CD8-positive, alpha-beta memory T cell (primary cell): ENCODE measurements at regions not wholly inside any gene's neighbourhood (a gene's known extent, or its start where the extent isn't known, plus 50 kb on each side); places are given as distances from the start of the nearest gene placed in this dataset.

ENCODE experiments used
- CTCF ChIA-PET: fragments of 350-600 bp; sonication (Branson Sonifier 250); formaldehyde crosslinking; loops from one replicate; lab custom pipeline; 2021; ENCODE audit warnings: antibody characterized with exemption; lab: Charles Lee
- POLR2A ChIA-PET: fragments of 350-600 bp; sonication (Branson Sonifier 250); formaldehyde crosslinking; loops from one replicate; lab custom pipeline; 2021; ENCODE audit warnings: antibody characterized with exemption; lab: Charles Lee
- DNase-seq, 5 donors: peaks; one replicate each; pipeline versions ENCODE4 v3.0.0 to v3.0.0-alpha.2; 2020 to 2022; ENCODE audit warnings: mixed read lengths in 1 of 5
- H3K27ac ChIP-seq: one replicate; pipeline ENCODE4 v1.7.0; 2013; ENCODE audit warnings: low read depth, mild to moderate bottlenecking, low read length, moderate library complexity
- H3K27me3 ChIP-seq: 2 replicates; pipeline ENCODE4 v1.7.0; 2013; ENCODE audit warnings: low read length, mild to moderate bottlenecking; ENCODE audit not compliant: insufficient read depth, poor library complexity, severe bottlenecking
- H3K36me3 ChIP-seq: 2 replicates; pipeline ENCODE4 v1.7.0; 2013; ENCODE audit warnings: mild to moderate bottlenecking, low read length, moderate library complexity; ENCODE audit not compliant: insufficient read depth
- H3K4me1 ChIP-seq: 2 replicates; pipeline ENCODE4 v1.7.0; 2013; ENCODE audit warnings: mild to moderate bottlenecking, low read length, moderate library complexity; ENCODE audit not compliant: insufficient read depth
- H3K4me3 ChIP-seq: 2 replicates; pipeline ENCODE4 v1.7.0; 2013; ENCODE audit warnings: mild to moderate bottlenecking, low read length
- H3K9me3 ChIP-seq: 2 replicates; pipeline ENCODE4 v1.7.0; 2013; ENCODE audit warnings: mild to moderate bottlenecking, low read length
- H3K27ac Mint-ChIP-seq, 8 donors: one replicate each; pipeline ENCODE4 v1.8.0; 2020 to 2021; ENCODE audit warnings: mixed read lengths in 8 of 8, mild to moderate bottlenecking in 6 of 8, inconsistent platforms in 3 of 8, moderate library complexity in 3 of 8
- H3K27me3 Mint-ChIP-seq, 2 donors: one replicate each; pipeline ENCODE4 v1.8.0; 2020 to 2021; ENCODE audit warnings: mixed read lengths in 2 of 2, mild to moderate bottlenecking in 1 of 2, moderate library complexity in 1 of 2
- H3K36me3 Mint-ChIP-seq, 3 donors: one replicate each; pipeline ENCODE4 v1.8.0; 2020 to 2021; ENCODE audit warnings: mixed read lengths in 3 of 3, inconsistent platforms in 1 of 3, mild to moderate bottlenecking in 1 of 3
- H3K4me1 Mint-ChIP-seq, 3 donors: one replicate each; pipeline ENCODE4 v1.8.0; 2020 to 2021; ENCODE audit warnings: mixed read lengths in 3 of 3, inconsistent platforms in 1 of 3, mild to moderate bottlenecking in 1 of 3
- H3K4me3 Mint-ChIP-seq, 7 donors: one replicate each; pipeline ENCODE4 v1.8.0; 2020 to 2021; ENCODE audit warnings: mixed read lengths in 7 of 7, mild to moderate bottlenecking in 6 of 7, moderate library complexity in 4 of 7, inconsistent platforms in 2 of 7
- H3K9me3 Mint-ChIP-seq, 5 donors: one replicate each; pipeline ENCODE4 v1.8.0; 2020 to 2022; ENCODE audit warnings: mixed read lengths in 5 of 5, mild to moderate bottlenecking in 3 of 5, moderate library complexity in 2 of 5, inconsistent platforms in 1 of 5

- peaks cover 0 to 5% (median 0%) of the 10 kb centered on the region in 5 donors for H3K9me3 Mint-ChIP-seq
- DNase-seq, result no peak
- peaks cover 0 to 4% of the 10 kb centered on the region in 2 donors for H3K27me3 Mint-ChIP-seq
- H3K36me3 ChIP-seq, result no peaks in the 10 kb centered on the region
- no peaks in the 10 kb centered on the region for H3K4me1 ChIP-seq
- CTCF ChIA-PET, result no interaction called here
- H3K4me1 Mint-ChIP-seq, result no peaks in the 10 kb centered on the region
- POLR2A ChIA-PET, result no interaction called here
- no peaks in the 10 kb centered on the region for H3K36me3 Mint-ChIP-seq
- no peak overlapping the region for H3K4me3 ChIP-seq
- no peaks in the 10 kb centered on the region for H3K27me3 ChIP-seq
- H3K27ac ChIP-seq, result no peak overlapping the region
- no peaks in the 10 kb centered on the region for H3K9me3 ChIP-seq
- no peak overlapping the region for H3K27ac Mint-ChIP-seq
- no peak overlapping the region for H3K4me3 Mint-ChIP-seq
Measured at GRCh38 chr18:56409736-56410135, 228.7 kb downstream of the TXNL1 start.

DNA sequence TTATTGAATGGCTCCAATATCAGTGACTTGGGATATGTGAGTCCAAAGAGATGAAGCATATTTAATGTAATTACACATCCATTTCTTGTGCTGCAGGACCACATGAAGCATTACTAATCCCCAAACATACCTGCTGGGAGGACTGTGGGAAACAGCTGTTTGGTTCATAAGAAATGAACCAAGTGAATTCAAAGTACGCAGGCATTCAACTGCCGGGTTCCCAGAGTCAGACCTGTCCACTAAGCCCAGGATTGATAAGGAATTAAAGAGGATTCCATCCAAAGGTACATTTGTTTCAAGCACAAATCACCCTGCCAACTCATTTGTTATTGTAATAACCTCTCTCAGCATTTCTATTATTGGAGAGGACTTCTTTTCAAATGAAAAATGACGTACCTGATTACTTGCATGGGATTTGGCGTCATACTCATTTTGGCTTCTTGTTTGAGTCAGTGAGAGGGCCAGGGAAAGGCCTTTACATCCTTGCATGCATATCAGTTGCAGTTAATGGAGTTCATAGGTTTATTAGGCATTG lies 230.7 kb downstream of the TXNL1 start:
- no peak overlapping the region for H3K4me3 ChIP-seq
- Mint-ChIP-seq H3K9me3 (peaks cover 0 to 2% (median 0%) of the 10 kb centered on the region in 5 donors), H3K27ac (no peak overlapping the region), H3K27me3 (peaks cover 0 to 4% of the 10 kb centered on the region in 2 donors), H3K4me1 (no peaks in the 10 kb centered on the region), H3K4me3 (no peak overlapping the region), H3K36me3 (no peaks in the 10 kb centered on the region)
- no peak for DNase-seq
- no peak overlapping the region for H3K27ac ChIP-seq
- no peaks in the 10 kb centered on the region for H3K36me3 ChIP-seq
- no peaks in the 10 kb centered on the region for H3K9me3 ChIP-seq
- no peaks in the 10 kb centered on the region for H3K4me1 ChIP-seq
- ChIA-PET POLR2A (no interaction called here), CTCF (no interaction called here)
- H3K27me3 ChIP-seq, result no peaks in the 10 kb centered on the region

DNA sequence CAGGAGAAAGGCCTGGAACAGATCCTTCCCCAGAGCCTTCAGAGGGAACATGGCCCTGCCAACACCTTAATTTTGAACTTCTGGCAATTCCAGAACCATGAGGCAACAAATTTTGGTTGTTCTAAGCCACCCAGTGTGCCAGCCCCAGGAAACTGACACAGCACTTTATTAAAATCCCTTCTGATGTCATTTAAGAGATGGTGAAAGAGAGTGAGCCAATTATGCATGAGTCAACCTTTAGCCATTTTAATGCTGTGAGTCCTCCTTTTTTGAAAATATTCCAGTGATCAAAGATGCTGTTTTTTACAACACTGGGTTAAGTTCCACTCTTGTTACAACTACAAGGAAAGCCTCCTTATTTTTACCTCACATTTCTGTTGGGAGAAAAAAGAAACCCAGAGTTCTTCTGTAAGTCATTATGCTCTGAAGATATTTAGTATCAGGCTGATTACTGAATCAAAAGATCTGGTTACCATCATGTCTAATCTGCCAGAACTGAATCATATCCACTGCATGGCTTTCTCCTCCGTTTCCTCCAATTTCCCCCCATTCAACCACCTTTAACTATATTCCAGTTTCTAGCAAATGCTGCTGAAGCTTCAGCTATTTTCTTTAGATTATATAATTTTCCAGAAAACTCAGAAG lies 235.4 kb downstream of the TXNL1 start:
- no peaks in the 10 kb centered on the region for H3K9me3 ChIP-seq
- CTCF ChIA-PET, result no interaction called here

GRCh38 chr18:56393870-56394269 lies 244.5 kb downstream of the TXNL1 start:
- peaks cover 0 to 1% of the 10 kb centered on the region in 2 donors for H3K27me3 Mint-ChIP-seq
- Histone ChIP-seq H3K4me3 (no peak overlapping the region), H3K27ac (no peak overlapping the region), H3K9me3 (no peaks in the 10 kb centered on the region), H3K36me3 (no peaks in the 10 kb centered on the region), H3K4me1 (no peaks in the 10 kb centered on the region), H3K27me3 (no peaks in the 10 kb centered on the region)
- H3K9me3 Mint-ChIP-seq, result peaks cover 0 to 2% (median 0%) of the 10 kb centered on the region in 5 donors
- ChIA-PET CTCF (no interaction called here), POLR2A (no interaction called here)
- no peak overlapping the region for H3K4me3 Mint-ChIP-seq
- no peaks in the 10 kb centered on the region for H3K36me3 Mint-ChIP-seq
- no peak overlapping the region for H3K27ac Mint-ChIP-seq
- H3K4me1 Mint-ChIP-seq, result no peaks in the 10 kb centered on the region
- DNase-seq, result no peak

More for the DNA sequence above, 235.4 kb downstream of the TXNL1 start:
- POLR2A ChIA-PET, result no interaction called here
- Histone ChIP-seq H3K36me3 (no peaks in the 10 kb centered on the region), H3K27ac (no peak overlapping the region), H3K4me3 (no peak overlapping the region), H3K4me1 (no peaks in the 10 kb centered on the region), H3K27me3 (no peaks in the 10 kb centered on the region)
- peaks cover 0 to 7% (median 0%) of the 10 kb centered on the region in 5 donors for H3K9me3 Mint-ChIP-seq
- no peak overlapping the region for H3K4me3 Mint-ChIP-seq
- H3K36me3 Mint-ChIP-seq, result no peaks in the 10 kb centered on the region
- H3K4me1 Mint-ChIP-seq, result no peaks in the 10 kb centered on the region
- DNase-seq, result no peak
- H3K27ac Mint-ChIP-seq, result no peak overlapping the region
- H3K27me3 Mint-ChIP-seq, result peaks cover 0 to 4% of the 10 kb centered on the region in 2 donors

GRCh38 chr18:56391931-56392590 lies 246.3 kb downstream of the TXNL1 start:
- Mint-ChIP-seq H3K4me1 (no peaks in the 10 kb centered on the region), H3K27me3 (peaks cover 0 to 1% of the 10 kb centered on the region in 2 donors), H3K36me3 (no peaks in the 10 kb centered on the region), H3K4me3 (no peak overlapping the region), H3K9me3 (peaks cover 0 to 2% (median 0%) of the 10 kb centered on the region in 5 donors), H3K27ac (no peak overlapping the region)
- POLR2A ChIA-PET, result no interaction called here
- Histone ChIP-seq H3K36me3 (no peaks in the 10 kb centered on the region), H3K4me1 (no peaks in the 10 kb centered on the region), H3K27me3 (no peaks in the 10 kb centered on the region), H3K4me3 (no peak overlapping the region), H3K27ac (no peak overlapping the region), H3K9me3 (no peaks in the 10 kb centered on the region)
- CTCF ChIA-PET, result no interaction called here
- DNase-seq, result no peak

DNA sequence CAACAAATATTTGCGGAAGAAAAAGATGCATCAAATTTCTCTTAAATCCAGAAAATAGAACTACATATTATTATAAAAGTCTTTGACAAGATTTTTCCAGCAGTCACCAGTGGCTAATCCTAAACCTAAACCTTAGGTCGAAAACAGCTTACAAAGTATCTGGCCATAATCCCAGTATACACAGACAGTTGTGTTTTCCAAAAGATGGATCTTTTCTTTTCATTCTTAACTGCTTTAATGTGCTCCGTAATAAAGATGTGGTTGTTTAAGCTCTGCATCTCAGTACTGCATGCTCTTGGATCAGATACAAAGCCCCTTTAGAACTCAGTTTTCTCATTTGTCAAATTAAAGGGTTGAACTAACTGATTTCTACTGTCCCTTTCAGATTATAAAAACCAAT lies 247.8 kb downstream of the TXNL1 start:
- DNase-seq, result no peak
- H3K27ac Mint-ChIP-seq, result no peak overlapping the region
- CTCF ChIA-PET, result no interaction called here
- H3K27me3 Mint-ChIP-seq, result peaks cover 0 to 1% of the 10 kb centered on the region in 2 donors
- H3K9me3 Mint-ChIP-seq, result peaks cover 0 to 2% (median 0%) of the 10 kb centered on the region in 5 donors
- H3K4me1 Mint-ChIP-seq, result no peaks in the 10 kb centered on the region
- Histone ChIP-seq H3K4me1 (no peaks in the 10 kb centered on the region), H3K4me3 (no peak overlapping the region), H3K27me3 (no peaks in the 10 kb centered on the region), H3K9me3 (no peaks in the 10 kb centered on the region), H3K27ac (no peak overlapping the region), H3K36me3 (no peaks in the 10 kb centered on the region)
- POLR2A ChIA-PET, result no interaction called here
- no peak overlapping the region for H3K4me3 Mint-ChIP-seq
- H3K36me3 Mint-ChIP-seq, result no peaks in the 10 kb centered on the region

DNA sequence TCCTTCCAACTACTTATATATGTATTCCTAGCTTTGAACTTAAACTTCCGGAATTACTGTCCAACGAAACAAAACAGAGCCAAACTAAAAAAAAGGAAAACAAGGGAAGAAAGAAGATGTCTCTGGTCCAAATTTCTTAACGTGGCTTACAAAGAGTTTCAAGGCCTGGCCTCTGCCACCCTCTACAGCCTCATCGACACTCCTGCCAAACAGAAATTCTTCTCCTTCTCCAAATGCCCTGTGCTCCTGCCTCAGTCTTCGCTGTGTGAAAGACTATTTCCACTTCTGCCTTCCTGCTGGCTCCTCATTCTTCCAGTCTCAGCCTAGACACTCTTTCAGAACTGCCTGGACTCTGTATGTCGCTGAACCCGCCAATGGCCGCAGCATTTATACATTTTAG lies 249.2 kb downstream of the TXNL1 start:
- no peaks in the 10 kb centered on the region for H3K4me1 Mint-ChIP-seq
- H3K9me3 Mint-ChIP-seq, result peaks cover 0 to 2% (median 0%) of the 10 kb centered on the region in 5 donors
- Histone ChIP-seq H3K36me3 (no peaks in the 10 kb centered on the region), H3K4me1 (no peaks in the 10 kb centered on the region), H3K4me3 (no peak overlapping the region), H3K27ac (no peak overlapping the region), H3K9me3 (no peaks in the 10 kb centered on the region), H3K27me3 (no peaks in the 10 kb centered on the region)
- no peak for DNase-seq
- H3K27ac Mint-ChIP-seq, result no peak overlapping the region
- H3K36me3 Mint-ChIP-seq, result no peaks in the 10 kb centered on the region
- ChIA-PET POLR2A (no interaction called here), CTCF (no interaction called here)
- H3K4me3 Mint-ChIP-seq, result no peak overlapping the region
- peaks cover 0 to 1% of the 10 kb centered on the region in 2 donors for H3K27me3 Mint-ChIP-seq

DNA sequence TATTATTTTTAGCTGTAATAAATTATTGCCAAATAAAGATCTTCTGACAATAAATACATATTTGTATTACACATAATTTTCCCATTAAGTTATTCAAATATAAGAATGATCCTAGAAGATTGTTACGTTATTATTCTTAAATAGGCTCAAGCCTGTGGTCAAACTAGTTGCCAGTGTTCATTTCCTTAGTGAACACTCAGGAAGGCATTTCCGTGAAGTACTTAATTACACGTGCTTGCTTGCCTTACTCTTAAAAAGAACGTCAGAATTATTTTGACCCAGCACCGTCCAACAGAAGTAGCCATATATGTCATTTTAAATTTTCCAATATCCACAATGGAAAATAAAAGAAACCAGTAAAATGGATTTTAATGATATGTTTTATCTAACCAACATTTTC lies 249.8 kb downstream of the TXNL1 start:
- Histone ChIP-seq H3K4me3 (no peak overlapping the region), H3K9me3 (no peaks in the 10 kb centered on the region), H3K4me1 (no peaks in the 10 kb centered on the region), H3K27ac (no peak overlapping the region), H3K36me3 (no peaks in the 10 kb centered on the region), H3K27me3 (no peaks in the 10 kb centered on the region)
- no peak overlapping the region for H3K4me3 Mint-ChIP-seq
- ChIA-PET CTCF (no interaction called here), POLR2A (no interaction called here)
- H3K36me3 Mint-ChIP-seq, result no peaks in the 10 kb centered on the region
- no peak overlapping the region for H3K27ac Mint-ChIP-seq
- H3K4me1 Mint-ChIP-seq, result no peaks in the 10 kb centered on the region
- no peak for DNase-seq
- H3K27me3 Mint-ChIP-seq, result peaks cover 0 to 1% of the 10 kb centered on the region in 2 donors
- peaks cover 0 to 2% (median 0%) of the 10 kb centered on the region in 5 donors for H3K9me3 Mint-ChIP-seq
